ENCODE measurements at regions not wholly inside any gene's neighbourhood (a gene's known extent, or its start where the extent isn't known, plus 50 kb on each side); places are given as distances from the start of the nearest gene placed in this dataset.
A peak's percentile ranks its signal among the peaks of the same experiment; 100 is the strongest.

- Histone ChIP-seq H4K8ac (ENCODE audit: extremely low read depth, insufficient read depth, low read length) (no peak overlapping the region), H3K79me1 (ENCODE audit: low read depth, low read length) (no peaks in the 10 kb centered on the region), H3K9ac (replicated peaks in 1 of 4; ENCODE audit: extremely low read depth in 1 of 4, low read depth in 3 of 4, low read length in 3 of 4) (no peak overlapping the region), H3K4ac (replicated peaks; ENCODE audit: insufficient read length, low read depth, low read length) (no peak overlapping the region), H2AFZ (ENCODE audit: low read length) (no peak overlapping the region), H2BK5ac (ENCODE audit: low read depth, low read length) (no peak overlapping the region), H3K4me2 (ENCODE audit: insufficient read depth in 1 of 2, low read depth in 2 of 2, low read length in 2 of 2) (peak overlapping the region; percentile 10 to 26; a peak in 3 of 4 replicates), H3K14ac (ENCODE audit: insufficient read length) (no peak overlapping the region), H3K23ac (ENCODE audit: insufficient read length) (no peak overlapping the region), H4K5ac (ENCODE audit: insufficient read length, low read depth, low read length) (no peak overlapping the region), H2BK120ac (replicated peaks; ENCODE audit: low read depth, low read length) (no peak overlapping the region), H3K56ac (replicated peaks; ENCODE audit: insufficient read length, low read depth, low read length) (no peak overlapping the region), H2BK15ac (ENCODE audit: low read length) (0 out of 2 replicates have a peak overlapping the region, but pooled peaks have one; percentile 5), H3K18ac (ENCODE audit: extremely low read depth, low read length) (no peak overlapping the region), H3K27me3 (replicated peaks in 1 of 4; ENCODE audit: control insufficient read depth in 3 of 4, extremely low read depth in 1 of 4, insufficient read depth in 3 of 4, low read length in 3 of 4) (peaks cover 4 to 10% (median 4%) of the 10 kb centered on the region in 4 experiments), H3K4me1 (replicated peaks in 1 of 4; ENCODE audit: control insufficient read depth in 3 of 4, insufficient read depth in 4 of 4, low read length in 3 of 4) (peaks cover 0 to 9% (median 5%) of the 10 kb centered on the region in 4 experiments; a peak in 5 of 7 replicates), H2BK12ac (ENCODE audit: low read depth, low read length) (no peak overlapping the region), H2AK5ac (ENCODE audit: low read depth, low read length) (no peak overlapping the region; the same call in 1 of the 2 replicates), H2BK20ac (ENCODE audit: low read length) (no peak overlapping the region), H3K9me3 (ENCODE audit: insufficient read depth in 2 of 2, low read depth in 1 of 2, low read length in 1 of 2) (no peaks in the 10 kb centered on the region), H3K23me2 (ENCODE audit: low read depth, low read length) (no peaks in the 10 kb centered on the region), H3K4me3 (ENCODE audit: extremely low read depth in 1 of 4, insufficient read depth in 2 of 4, low read depth in 3 of 4, low read length in 4 of 4) (no peak overlapping the region; a peak in 1 of 8 replicates), H4K91ac (replicated peaks; ENCODE audit: insufficient read length, low read length) (no peak overlapping the region), H3K27ac (ENCODE audit: low read depth, low read length) (no peak overlapping the region), H4K20me1 (replicated peaks in 1 of 2; ENCODE audit: control insufficient read depth in 1 of 2, insufficient read depth in 2 of 2, low read length in 2 of 2) (no peaks in the 10 kb centered on the region), H3K36me3 (ENCODE audit: control insufficient read depth in 2 of 4, insufficient read depth in 4 of 4, low read length in 3 of 4) (no peaks in the 10 kb centered on the region), H3K79me2 (ENCODE audit: control insufficient read depth in 1 of 2, insufficient read depth in 2 of 2, low read length in 2 of 2) (no peaks in the 10 kb centered on the region)
- WGBS, 2 experiments (ENCODE audit: extremely low coverage in 1 of 2, insufficient coverage in 1 of 2, insufficient read length in 1 of 2, insufficient replicate concordance in 2 of 2, low coverage in 1 of 2, low lambda C conversion rate in 2 of 2, missing lambda C conversion rate in 1 of 2) = 60% methylated on average over 10 of the region's 11 CpGs; no CpG with 5 or more reads in 1 of the 2 experiments
- ChIA-PET POLR2A (ENCODE audit: partially characterized antibody) (interaction anchor here (1.2 to 2.3 kb wide), 4 partner anchors 16 to 136 kb away, joined by 3 to 8 read pairs (median 6); partner anchors contain the start of gene PCDH1), CTCF (ENCODE audit: partially characterized antibody) (interaction anchor here (0.7 to 2.7 kb wide), 17 partner anchors 8 to 203 kb away, joined by 3 to 15 read pairs (median 4); partner anchors contain the start of gene PCDH1)
- FAIRE-seq (peak; percentile 96), DNase-seq (ENCODE audit: low read depth in 1 of 2, low spot score in 2 of 2) (peak; percentile 50 to 80)
- no peak for TF ChIP-seq SIRT6 (IDR thresholded peaks at IDR 0.05; ENCODE audit: low read length)
- peak; percentile 24; the same call in 1 of the 2 replicates for TF ChIP-seq YY1 (IDR thresholded peaks at IDR 0.05; ENCODE audit: low read depth, low read length)
- TF ChIP-seq SRF (IDR thresholded peaks at IDR 0.05; ENCODE audit: low read depth, low read length) = no peak
- peak; percentile 69 for TF ChIP-seq SIX5 (IDR thresholded peaks at IDR 0.05; ENCODE audit: low read depth, low read length)
- TF ChIP-seq SIN3A (conservative IDR thresholded peaks at IDR 0.05 in 1 of 2, IDR thresholded peaks at IDR 0.05 in 1 of 2; ENCODE audit: low read depth in 1 of 2, low read length in 2 of 2) = peak; percentile 47 to 62; a peak in 1 of 4 replicates
- no peak for TF ChIP-seq SUZ12 (IDR thresholded peaks at IDR 0.05; ENCODE audit: low read length)
- no peak for TF ChIP-seq FOSL1 (IDR thresholded peaks at IDR 0.05; ENCODE audit: insufficient read depth, low read depth, low read length)
- no peak for TF ChIP-seq RNF2 (IDR thresholded peaks at IDR 0.05; ENCODE audit: borderline replicate concordance, low read depth, low read length, missing control alignments, poor library complexity, severe bottlenecking)
- no peak for TF ChIP-seq E2F6 (IDR thresholded peaks at IDR 0.05)
Measured at GRCh38 chr5:141747152-141748141, 65.4 kb upstream of the ARAP3 start.

All from H1 (cell line).